ENCODE measurements at regions not wholly inside any gene's neighbourhood (a gene's known extent, or its start where the extent isn't known, plus 50 kb on each side); places are given as distances from the start of the nearest gene placed in this dataset.

GRCh38 chr1:104989012-104989411, 1239.3 kb downstream of the AMY1C start (continued):
- no peak for TF ChIP-seq REST (IDR thresholded peaks at IDR 0.05; ENCODE audit: low read depth, low read length)
- no peak for TF ChIP-seq SPI1 (IDR thresholded peaks at IDR 0.05; ENCODE audit: borderline replicate concordance, insufficient read depth, low read depth, low read length)
- TF ChIP-seq MEF2A (IDR thresholded peaks at IDR 0.05; ENCODE audit: insufficient read depth, low read depth, low read length), result no peak

GRCh38 chr1:104991702-104992101, 1242.0 kb downstream of the AMY1C start:
- Histone ChIP-seq H3K36me3 (ENCODE audit: control insufficient read depth in 2 of 2, insufficient read depth in 2 of 2, low read length in 1 of 2) (no peaks in the 10 kb centered on the region), H3K4me3 (no peak overlapping the region), H3K27ac (ENCODE audit: control insufficient read depth, insufficient read depth) (no peak overlapping the region), H3K27me3 (replicated peaks in 1 of 2; ENCODE audit: control insufficient read depth in 2 of 2, insufficient read depth in 2 of 2, low read length in 1 of 2) (no peaks in the 10 kb centered on the region), H4K20me1 (ENCODE audit: control insufficient read depth, insufficient read depth) (no peaks in the 10 kb centered on the region), H3K4me1 (ENCODE audit: control insufficient read depth, insufficient read depth, low read length) (no peaks in the 10 kb centered on the region), H3K79me2 (ENCODE audit: control insufficient read depth, insufficient read depth, low read length) (no peaks in the 10 kb centered on the region), H3K9me3 (replicated peaks; ENCODE audit: control insufficient read depth, insufficient read depth, low read length) (no peaks in the 10 kb centered on the region), H2AFZ (ENCODE audit: control insufficient read depth, low read depth, low read length) (no peak overlapping the region), H3K9ac (ENCODE audit: control insufficient read depth, insufficient read depth, low read length) (no peak overlapping the region), H3K4me2 (ENCODE audit: control insufficient read depth, insufficient read depth) (no peak overlapping the region)
- SMC1A ChIA-PET (ENCODE audit: uncharacterized antibody, unreplicated experiment), result interaction anchor here (0.7 to 1.7 kb wide), 3 partner anchors 9 to 325 kb away, joined by 3 to 4 read pairs (median 4); no protein-coding TSS in a partner anchor
- in situ Hi-C loops (cut with MboI) (no loop called here), intact Hi-C loops (cut with micrococcal nuclease; ENCODE audit: unreplicated experiment) (no loop called here)
- RAD21 ChIA-PET (ENCODE audit: unreplicated experiment), result interaction anchor here (1.1 kb wide), 1 partner anchor 35 kb away, joined by 4 read pairs; no protein-coding TSS in a partner anchor
- CTCF ChIA-PET, result no interaction called here
- POLR2A ChIA-PET, result no interaction called here
- TF ChIP-seq JUND (IDR thresholded peaks at IDR 0.05; ENCODE audit: low read depth, low read length), result no peak
- TF ChIP-seq RFX5 (IDR thresholded peaks at IDR 0.05; ENCODE audit: low read depth, low read length), result no peak
- no peak for TF ChIP-seq RUNX3 (IDR thresholded peaks at IDR 0.05; ENCODE audit: low read length)
- no peak for TF ChIP-seq SUPT20H (IDR thresholded peaks at IDR 0.05; ENCODE audit: borderline replicate concordance, control insufficient read depth, low read depth, low read length)
- no peak for TF ChIP-seq SMC3 (IDR thresholded peaks at IDR 0.05; ENCODE audit: borderline replicate concordance, low read length)
- TF ChIP-seq NRF1 (conservative IDR thresholded peaks at IDR 0.05; ENCODE audit: low read depth, low read length), result no peak
- TF ChIP-seq CREB1 (IDR thresholded peaks at IDR 0.05; ENCODE audit: low read depth), result no peak
- TF ChIP-seq KLF5 (IDR thresholded peaks at IDR 0.05; ENCODE audit: partially characterized antibody), result no peak
- no peak for TF ChIP-seq ZNF384 (IDR thresholded peaks at IDR 0.05; ENCODE audit: borderline replicate concordance, low read depth, low read length)
- no peak for TF ChIP-seq SIN3A (IDR thresholded peaks at IDR 0.05; ENCODE audit: low read depth, low read length)
- no peak for TF ChIP-seq MTA2 (IDR thresholded peaks at IDR 0.05; ENCODE audit: low read depth)
- TF ChIP-seq FOXK2 (IDR thresholded peaks at IDR 0.05), result no peak
- TF ChIP-seq RCOR1 (conservative IDR thresholded peaks at IDR 0.05; ENCODE audit: low read depth, low read length), result no peak
- DNase-seq (ENCODE audit: low read depth, low spot score) (no peak), FAIRE-seq (no peak), ATAC-seq (no peak)
- 6% methylated on average over 3 of the region's 3 CpGs for WGBS (ENCODE audit: insufficient coverage, insufficient replicate concordance, low lambda C conversion rate, missing lambda C conversion rate)
- no TSS peak for BruUV-seq (replicated peaks)

All from GM12878 (cell line).